OCI-LY7 (cell line): ENCODE measurements at regions not wholly inside any gene's neighbourhood (a gene's known extent, or its start where the extent isn't known, plus 50 kb on each side); places are given as distances from the start of the nearest gene placed in this dataset.

Experiments
- CTCF ChIP-seq: fragments of 200-600 bp; sonication (generic); conservative IDR thresholded peaks from 2 replicates; pipeline ENCODE4 v1.5.1; 2014; ENCODE audit warnings: mild to moderate bottlenecking, antibody characterized with exemption, low read length, moderate library complexity, mixed read lengths
- EZH2phosphoT487 ChIP-seq: fragments of 200-600 bp; sonication (generic); IDR thresholded peaks from 2 replicates; pipeline ENCODE4 v1.6.1; 2018; ENCODE audit warnings: low read depth, borderline replicate concordance, mild to moderate bottlenecking, mixed run types, antibody characterized with exemption, low read length, moderate library complexity, mixed read lengths

- TF ChIP-seq CTCF = no peak
- no peak for TF ChIP-seq EZH2phosphoT487
These were observed 94.0 kb upstream of the SLC25A48 start for GRCh38 chr5:135740475-135740874.
